ENCODE measurements at regions not wholly inside any gene's neighbourhood (a gene's known extent, or its start where the extent isn't known, plus 50 kb on each side); places are given as distances from the start of the nearest gene placed in this dataset.

DNA sequence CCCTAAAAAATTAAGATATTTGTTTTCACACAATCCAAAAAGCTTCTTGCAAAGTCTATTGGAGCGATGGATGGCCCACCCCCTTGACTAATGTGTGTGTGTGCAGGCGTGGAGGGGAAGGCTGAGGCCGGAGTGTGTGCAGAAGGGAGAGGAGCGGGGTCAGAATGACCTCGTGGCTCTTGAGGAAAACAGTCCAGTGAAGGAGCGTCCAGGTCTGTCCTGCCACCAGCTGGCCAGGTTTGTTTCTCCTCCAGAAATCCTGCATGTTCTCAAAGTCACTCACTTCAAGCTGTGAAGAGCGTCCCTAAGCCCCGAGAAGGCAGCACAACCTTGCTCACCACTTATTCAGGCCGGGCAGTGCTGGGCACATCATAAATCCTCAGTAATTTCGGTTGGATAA is 69.5 kb upstream of the SSX2IP start:
- H3K9me3 Mint-ChIP-seq = no peaks in the 10 kb centered on the region; a peak in 1 of 5 replicates
- no peak overlapping the region for H3K27ac Mint-ChIP-seq
- H2BK120ac ChIP-seq (ENCODE audit: low read depth, low read length, poor library complexity, severe bottlenecking) = no peak overlapping the region
- H3K4me1 ChIP-seq (ENCODE audit: insufficient read depth, low read length) = no peaks in the 10 kb centered on the region
- no peaks in the 10 kb centered on the region for H3K23me2 ChIP-seq (ENCODE audit: insufficient read length, low read depth, low read length, poor library complexity, severe bottlenecking)
- H3K23ac ChIP-seq (ENCODE audit: insufficient read length, low read depth, low read length) = no peak overlapping the region
- no peak overlapping the region for H2BK12ac ChIP-seq (ENCODE audit: insufficient read length, low read depth, low read length)
- no peak overlapping the region for H2AFZ ChIP-seq (ENCODE audit: low read length)
- no peak overlapping the region for H3K4ac ChIP-seq (ENCODE audit: low read depth, low read length)
- no peaks in the 10 kb centered on the region for H3K79me2 ChIP-seq (ENCODE audit: insufficient read depth, low read length)
- TF ChIP-seq CTCF (conservative IDR thresholded peaks at IDR 0.05) = no peak
- no peak for DNase-seq
- no peak overlapping the region for H4K5ac ChIP-seq (ENCODE audit: insufficient read length, low read depth, low read length)
- no peak overlapping the region for H3T11ph ChIP-seq (ENCODE audit: low read length)
- 0 out of 7 replicates have a peak, but pooled peaks cover 0 to under 1% (median 0%) of the 10 kb centered on the region in 3 experiments for H3K36me3 Mint-ChIP-seq (ENCODE audit: insufficient read depth in 1 of 3, low read depth in 3 of 3)
- no peak overlapping the region for H3K4me2 ChIP-seq (ENCODE audit: insufficient read depth, insufficient read length, low read length)
- H3K9me3 ChIP-seq (ENCODE audit: control insufficient read depth, low read depth, low read length) = no peaks in the 10 kb centered on the region
- WGBS (ENCODE audit: extremely low coverage, insufficient read length, low lambda C conversion rate) = no CpG with 5 or more reads among the region's 10 CpGs
- no peak overlapping the region for H2BK5ac ChIP-seq (ENCODE audit: insufficient read length, low read length)
- H4K91ac ChIP-seq (ENCODE audit: insufficient read length, low read depth, low read length) = no peak overlapping the region
- H3K18ac ChIP-seq (ENCODE audit: insufficient read length, low read depth, low read length) = no peak overlapping the region
- H3K4me1 Mint-ChIP-seq = peaks cover 42 to 44% of the 10 kb centered on the region in 2 experiments
- H2AK5ac ChIP-seq (ENCODE audit: insufficient read length, low read length) = no peak overlapping the region
- no peak overlapping the region for H3K56ac ChIP-seq (ENCODE audit: insufficient read length, low read depth, low read length)
- H2BK20ac ChIP-seq (ENCODE audit: low read depth, low read length, poor library complexity, severe bottlenecking) = no peak overlapping the region
- H3K9ac ChIP-seq (ENCODE audit: extremely low read depth, insufficient read length, low read length) = no peak overlapping the region
- no peak overlapping the region for H2BK15ac ChIP-seq (ENCODE audit: low read depth, low read length)
- no peaks in the 10 kb centered on the region for H3K79me1 ChIP-seq (ENCODE audit: insufficient read depth, low read depth, low read length, poor library complexity, severe bottlenecking)
- peaks cover 10% of the 10 kb centered on the region for H3K27me3 Mint-ChIP-seq (ENCODE audit: low read depth)
- no peaks in the 10 kb centered on the region for H4K20me1 ChIP-seq (ENCODE audit: control insufficient read depth, insufficient read depth, insufficient read length)
- H3K14ac ChIP-seq (ENCODE audit: insufficient read depth, low read length) = no peak overlapping the region
- no peak overlapping the region for H3K27ac ChIP-seq (ENCODE audit: insufficient read length, low read depth, low read length)
- H4K8ac ChIP-seq (replicated peaks; ENCODE audit: insufficient read length, low read depth, low read length) = no peak overlapping the region
- no peak overlapping the region; a peak in 1 of 5 replicates for H3K4me3 Mint-ChIP-seq
- H3K27me3 ChIP-seq (ENCODE audit: insufficient read depth, low read length) = no peaks in the 10 kb centered on the region

All from H9 (cell line).